K562 (cell line): ENCODE measurements at regions not wholly inside any gene's neighbourhood (a gene's known extent, or its start where the extent isn't known, plus 50 kb on each side); places are given as distances from the start of the nearest gene placed in this dataset.

Source experiments
- ATAC-seq: fragments of 200-7000 bp; cut with Tn5 transposase; 3 replicates; pipeline ENCODE4 v1.9.1; 2020; ENCODE audit warnings: moderate library complexity
- BruUV-seq: library from RNA; stranded (reverse); fragments of 400-500 nt; replicated peaks from 2 replicates; lab custom pipeline; 2021; lab: Mats Ljungman, UMichigan
- CTCF ChIA-PET: fragments of 300-600 bp; formaldehyde crosslinking; extraction: SDS; loops from one replicate; lab custom pipeline; 2021; ENCODE audit warnings: low intra/inter-chr PET ratio; lab: Yijun Ruan, JAX
- POLR2A ChIA-PET: fragments of 300-600, 350-650 bp; sonication (Branson Sonifier 250); formaldehyde crosslinking; extraction: SDS; loops from one replicate; lab custom pipeline; 2021; ENCODE audit warnings: antibody characterized with exemption, inconsistent platforms; lab: Yijun Ruan, JAX
- DNase-seq, 4 experiments: peaks; one replicate each; pipeline versions ENCODE4 v3.0.0 to v3.0.0-alpha.2; 2011 to 2018; ENCODE audit warnings: low spot score in 3 of 4, mixed read lengths in 3 of 4; ENCODE audit errors: extremely low read depth in 1 of 4
- FAIRE-seq: peaks from 2 replicates; lab custom pipeline; 2011; peaks lifted over from hg19 to GRCh38; lab: Jason Lieb, UNC
- H2AFZ ChIP-seq: 2 replicates; pipeline ENCODE4 v1.6.0; 2011; ENCODE audit warnings: low read depth, low read length, control low read depth, inconsistent platforms
- H3K27ac ChIP-seq: fragments of 200-600 bp; 3 replicates; pipeline ENCODE4 v1.8.0; 2011; ENCODE audit warnings: low read depth, mild to moderate bottlenecking, control low read depth, inconsistent platforms, low read length, moderate library complexity, mixed read lengths; ENCODE audit errors: extremely low read depth
- H3K27me3 ChIP-seq, 2 experiments: fragments of 300-600 bp in 1 of 2; 2 replicates in 1 of 2; 3 replicates in 1 of 2; pipeline versions ENCODE4 v1.6.0 to v1.8.0; 2011; ENCODE audit warnings: inconsistent platforms in 2 of 2, low read length in 2 of 2, mild to moderate bottlenecking in 1 of 2, mixed read lengths in 1 of 2, moderate library complexity in 1 of 2; ENCODE audit not compliant: control insufficient read depth in 2 of 2, insufficient read depth in 2 of 2
- H3K36me3 ChIP-seq: fragments of 300-600 bp; 3 replicates; pipeline ENCODE4 v1.8.0; 2011; ENCODE audit warnings: mild to moderate bottlenecking, low read length, inconsistent platforms; ENCODE audit not compliant: control insufficient read depth, insufficient read depth
- H3K4me1 ChIP-seq, 2 experiments: fragments of 200-600 bp in 1 of 2; replicated peaks in 1 of 2; 2 replicates in 1 of 2; 3 replicates in 1 of 2; pipeline versions ENCODE4 v1.5.1 to v1.8.0; 2011; ENCODE audit warnings: inconsistent platforms in 2 of 2, low read length in 2 of 2, mild to moderate bottlenecking in 1 of 2, mixed read lengths in 1 of 2, moderate library complexity in 1 of 2; ENCODE audit not compliant: control insufficient read depth in 2 of 2, insufficient read depth in 2 of 2
- H3K4me2 ChIP-seq: 2 replicates; pipeline ENCODE4 v1.6.1; 2011; ENCODE audit warnings: low read length, control low read depth, inconsistent platforms, mixed read lengths; ENCODE audit not compliant: insufficient read depth
- H3K4me3 ChIP-seq: fragments of 200-600 bp; sonication (generic), shearing (Covaris generic); 2 replicates; pipeline ENCODE4 v1.5.1; 2016; ENCODE audit warnings: control low read depth, inconsistent platforms
- H3K79me2 ChIP-seq: fragments of 200-600 bp; 3 replicates; pipeline ENCODE4 v1.8.0; 2011; ENCODE audit warnings: low read length, inconsistent platforms; ENCODE audit not compliant: control insufficient read depth, insufficient read depth
- H3K9ac ChIP-seq, 2 experiments: 2 replicates each; pipeline versions ENCODE4 v1.6.0 to v1.6.1; 2011; ENCODE audit warnings: low read depth in 2 of 2, low read length in 2 of 2, control low read depth in 1 of 2, inconsistent platforms in 1 of 2, mild to moderate bottlenecking in 1 of 2, mixed read lengths in 1 of 2; ENCODE audit not compliant: insufficient read depth in 1 of 2
- H3K9me1 ChIP-seq: one replicate; pipeline ENCODE4 v1.6.0; 2011; ENCODE audit warnings: inconsistent platforms, mild to moderate bottlenecking, low read length, moderate library complexity; ENCODE audit not compliant: control insufficient read depth, insufficient read depth
- H3K9me3 ChIP-seq: replicated peaks from 2 replicates; pipeline ENCODE4 v1.5.1; 2011; ENCODE audit warnings: low read depth, low read length, inconsistent platforms; ENCODE audit not compliant: control insufficient read depth, insufficient read depth
- H4K20me1 ChIP-seq: replicated peaks from 2 replicates; pipeline ENCODE4 v1.6.1; 2011; ENCODE audit warnings: low read length, inconsistent platforms, mixed read lengths; ENCODE audit not compliant: control insufficient read depth, insufficient read depth
- CSDE1 ChIP-seq, 2 experiments: fragments of 450-650 bp; IDR thresholded peaks; 2 replicates each; pipeline ENCODE4 v1.6.1; 2016; ENCODE audit warnings: mild to moderate bottlenecking in 1 of 2
- IRF1 ChIP-seq: sonication (generic); formaldehyde crosslinking; IDR thresholded peaks from 2 replicates; pipeline ENCODE4 v1.8.0; 2022; ENCODE audit warnings: missing genetic modification reagents, mild to moderate bottlenecking, borderline replicate concordance
- MXI1 ChIP-seq: IDR thresholded peaks from 2 replicates; pipeline ENCODE4 v1.6.1; 2011; ENCODE audit warnings: low read depth, mild to moderate bottlenecking, improper control_type of control experiment, low read length
- SFPQ ChIP-seq: fragments of 200-400 bp; formaldehyde crosslinking; IDR thresholded peaks from 2 replicates; pipeline ENCODE4 v1.6.1; 2017; ENCODE audit warnings: mild to moderate bottlenecking, low read depth, low read length, moderate library complexity
- ZBTB11 ChIP-seq, 3 experiments: fragments of 200-800 bp in 1 of 3; fragments of 250-450 bp in 1 of 3; fragments of 450-650 bp in 1 of 3; sonication (Bioruptor Pico) in 1 of 3; sonication (Bioruptor generic) in 1 of 3; formaldehyde crosslinking in 1 of 3; IDR thresholded peaks; 2 replicates each; pipeline versions ENCODE4 v1.6.1 to v1.8.0; 2016 to 2022; ENCODE audit warnings: mild to moderate bottlenecking in 2 of 3, missing genetic modification characterization in 2 of 3, missing compliant biosample characterization in 1 of 3, moderate library complexity in 1 of 3
- ZNF609 ChIP-seq: sonication (generic); formaldehyde crosslinking; IDR thresholded peaks from 2 replicates; pipeline ENCODE4 v1.8.1; 2023; ENCODE audit warnings: missing genetic modification reagents, mild to moderate bottlenecking, borderline replicate concordance
- ZNF644 ChIP-seq: fragments of 200-800 bp; sonication (Bioruptor generic); IDR thresholded peaks from 2 replicates; pipeline ENCODE4 v1.6.1; 2016; ENCODE audit warnings: low read depth, missing genetic modification characterization, missing compliant biosample characterization
- ZNF785 ChIP-seq: fragments of 250-450 bp; sonication (Bioruptor Pico); IDR thresholded peaks from 2 replicates; pipeline ENCODE4 v1.4.0; 2020; ENCODE audit warnings: mild to moderate bottlenecking
- ZSCAN29 ChIP-seq: fragments of 450-650 bp; IDR thresholded peaks from 2 replicates; pipeline ENCODE4 v1.6.1; 2017
- WGBS: fragments of 100-300 bp; shearing (Covaris generic); methylation state at CpG from one replicate; pipeline ENCODE4 v1.1.6; 2016; ENCODE audit warnings: low coverage, mixed read lengths; ENCODE audit not compliant: insufficient coverage; ENCODE audit errors: missing lambda C conversion rate; 5-methylcytosine and 5-hydroxymethylcytosine counted together
- in situ Hi-C: fragments of 300-500 bp; cut with MboI; formaldehyde crosslinking; loops from 4 replicates; pipeline ENCODE4 v1.15.0; 2018; ENCODE audit warnings: inconsistent platforms, mixed read lengths
- intact Hi-C: fragments of 100-400 bp; cut with micrococcal nuclease; formaldehyde crosslinking; loops from 2 replicates; pipeline ENCODE4 v1.14.2; 2022

- TF ChIP-seq SFPQ (no peak), MXI1 (no peak), ZSCAN29 (no peak), ZNF785 (CRISPR knock-in tag) (no peak), ZNF644 (tag) (no peak), IRF1 (CRISPR knock-in tag) (no peak)
Observed at GRCh38 chr11:41533761-41534160, 74.3 kb upstream of the LRRC4C start (continued).

GRCh38 chr11:41534391-41534790 lies 74.9 kb upstream of the LRRC4C start:
- CTCF ChIA-PET: no interaction called here
- no peaks in the 10 kb centered on the region for H3K27me3 ChIP-seq
- DNase-seq (no peak), FAIRE-seq (no peak), ATAC-seq (no peak)
- no peaks in the 10 kb centered on the region for H3K79me2 ChIP-seq
- H3K4me2 ChIP-seq: no peak overlapping the region
- no peak overlapping the region for H3K4me3 ChIP-seq
- no peak overlapping the region for H2AFZ ChIP-seq
- no peaks in the 10 kb centered on the region for H3K4me1 ChIP-seq
- intact Hi-C loops (no loop called here), in situ Hi-C loops (no loop called here)
- H3K9ac ChIP-seq: no peak overlapping the region
- no peaks in the 10 kb centered on the region for H4K20me1 ChIP-seq
- H3K27ac ChIP-seq: no peak overlapping the region
- no TSS peak for BruUV-seq
- H3K9me3 ChIP-seq: no peaks in the 10 kb centered on the region
- POLR2A ChIA-PET: no interaction called here
- 0% methylated on average over 4 of the region's 4 CpGs for WGBS
- no peaks in the 10 kb centered on the region for H3K36me3 ChIP-seq
- H3K9me1 ChIP-seq: no peaks in the 10 kb centered on the region
- TF ChIP-seq CSDE1 (IDR thresholded peaks at IDR 0.05) (no peak), ZNF609 (no peak), ZBTB11 (CRISPR knock-in tag; IDR thresholded peaks at IDR 0.05) (no peak)
